ENCODE measurements at regions not wholly inside any gene's neighbourhood (a gene's known extent, or its start where the extent isn't known, plus 50 kb on each side); places are given as distances from the start of the nearest gene placed in this dataset.

DNA sequence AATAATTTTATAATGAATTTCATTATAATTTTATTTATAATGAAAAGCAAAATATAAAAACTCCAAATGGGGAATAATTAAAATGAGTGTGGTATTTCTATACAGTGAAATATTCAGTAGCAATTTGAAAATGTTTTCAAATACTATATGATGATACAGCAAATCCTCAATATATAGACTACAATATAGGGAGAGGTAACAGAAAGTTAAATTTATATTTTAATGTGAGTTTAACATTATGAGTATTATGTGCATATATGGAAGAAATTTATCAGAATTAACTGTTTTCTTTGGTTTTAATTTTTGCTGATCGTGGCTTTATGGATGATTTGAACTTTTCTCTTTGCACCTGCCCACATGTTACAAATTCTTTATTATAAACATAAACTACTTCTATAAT, 500.9 kb upstream of the ARRDC3 start:
- DNase-seq (ENCODE audit: low read depth in 1 of 2, low spot score in 2 of 2) = no peak
- Histone ChIP-seq H3K4me1 (replicated peaks) (no peaks in the 10 kb centered on the region), H3K27me3 (replicated peaks) (no peaks in the 10 kb centered on the region), H3K27ac (no peak overlapping the region), H3K9me3 (replicated peaks) (no peaks in the 10 kb centered on the region), H3K36me3 (no peaks in the 10 kb centered on the region), H3K4me3 (no peak overlapping the region)

DNA sequence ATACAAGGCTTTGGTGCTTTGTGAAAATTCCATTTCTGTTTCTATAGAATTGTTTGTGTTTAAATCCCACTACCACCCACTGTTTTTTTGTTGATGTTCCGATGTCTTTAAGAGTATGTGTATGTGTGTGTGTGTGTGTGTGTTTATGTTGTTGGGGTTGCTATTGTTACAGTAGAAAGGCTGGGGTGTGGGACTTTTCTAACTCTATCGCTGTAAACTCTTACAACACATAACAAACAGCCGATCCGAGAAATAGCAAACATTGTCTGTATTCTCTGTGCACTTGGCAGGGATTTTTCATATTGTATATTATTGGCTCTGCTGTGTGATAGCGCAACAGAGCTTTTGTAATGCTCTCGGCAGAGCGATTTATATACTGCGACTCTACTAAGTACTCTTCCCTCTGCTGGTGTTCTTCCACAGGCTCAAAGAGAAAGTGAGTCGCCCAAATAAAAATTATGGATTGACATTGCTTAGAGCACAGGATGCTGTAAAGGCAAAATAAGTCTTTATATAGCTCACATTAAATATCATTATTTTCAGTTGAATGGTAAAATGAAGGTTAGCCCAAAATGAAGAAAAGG, 492.2 kb upstream of the ARRDC3 start:
- H3K27ac ChIP-seq = no peak overlapping the region
- H3K4me3 ChIP-seq = no peak overlapping the region
- H3K27me3 ChIP-seq (replicated peaks) = no peaks in the 10 kb centered on the region
- no peaks in the 10 kb centered on the region for H3K9me3 ChIP-seq (replicated peaks)
- no peak for DNase-seq (ENCODE audit: low read depth in 1 of 2, low spot score in 2 of 2)
- H3K36me3 ChIP-seq = no peaks in the 10 kb centered on the region
- H3K4me1 ChIP-seq (replicated peaks) = no peaks in the 10 kb centered on the region

DNA sequence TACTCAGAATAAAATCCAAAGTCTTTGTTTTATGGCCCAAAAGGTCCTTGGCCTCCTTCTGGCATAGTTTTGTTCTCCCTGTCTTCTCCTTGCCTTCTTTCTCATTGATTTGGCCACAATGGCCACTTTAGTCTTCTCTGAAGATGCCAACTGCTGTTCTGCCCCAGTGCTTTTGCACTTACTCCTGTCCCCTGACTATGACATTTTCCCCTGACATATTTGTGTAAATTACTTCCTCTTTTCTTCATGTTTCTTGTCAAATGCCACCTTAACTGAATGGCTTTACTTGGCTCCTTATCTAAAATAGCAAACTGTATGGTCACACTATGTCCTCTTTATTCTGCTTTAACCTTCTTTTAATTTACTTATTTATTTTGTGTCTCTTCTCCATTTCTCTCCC, 484.7 kb upstream of the ARRDC3 start:
- H3K27ac ChIP-seq = no peak overlapping the region
- no peaks in the 10 kb centered on the region for H3K4me1 ChIP-seq (replicated peaks)
- no peak overlapping the region for H3K4me3 ChIP-seq
- H3K36me3 ChIP-seq = no peaks in the 10 kb centered on the region
- H3K27me3 ChIP-seq (replicated peaks) = 0 out of 2 replicates have a peak, but pooled peaks cover 4% of the 10 kb centered on the region
- H3K9me3 ChIP-seq (replicated peaks) = no peaks in the 10 kb centered on the region
- no peak for DNase-seq (ENCODE audit: low read depth in 1 of 2, low spot score in 2 of 2)

DNA sequence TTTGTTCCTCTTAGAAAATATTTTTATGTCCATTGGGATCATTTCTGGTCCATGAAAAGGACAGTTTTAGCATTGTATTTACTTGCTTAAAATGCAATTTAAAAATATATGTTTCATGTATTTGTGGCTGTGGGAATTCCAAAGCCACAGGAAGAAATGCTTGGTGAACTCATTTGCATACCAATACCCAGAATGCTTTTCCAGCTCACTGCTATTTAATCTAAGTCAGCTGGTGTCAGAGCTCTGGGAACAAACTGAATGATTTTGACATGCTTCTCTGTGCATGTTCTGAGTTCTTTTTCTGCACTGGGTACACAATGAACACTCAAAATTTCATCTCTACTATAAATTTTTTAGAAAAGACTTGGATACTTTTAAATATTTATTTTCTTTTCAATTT, 482.8 kb upstream of the ARRDC3 start:
- Histone ChIP-seq H3K27ac (no peak overlapping the region), H3K27me3 (replicated peaks) (0 out of 2 replicates have a peak, but pooled peaks cover 4% of the 10 kb centered on the region), H3K4me1 (replicated peaks) (no peaks in the 10 kb centered on the region), H3K4me3 (no peak overlapping the region), H3K36me3 (no peaks in the 10 kb centered on the region), H3K9me3 (replicated peaks) (no peaks in the 10 kb centered on the region)
- no peak for DNase-seq (ENCODE audit: low read depth in 1 of 2, low spot score in 2 of 2)

DNA sequence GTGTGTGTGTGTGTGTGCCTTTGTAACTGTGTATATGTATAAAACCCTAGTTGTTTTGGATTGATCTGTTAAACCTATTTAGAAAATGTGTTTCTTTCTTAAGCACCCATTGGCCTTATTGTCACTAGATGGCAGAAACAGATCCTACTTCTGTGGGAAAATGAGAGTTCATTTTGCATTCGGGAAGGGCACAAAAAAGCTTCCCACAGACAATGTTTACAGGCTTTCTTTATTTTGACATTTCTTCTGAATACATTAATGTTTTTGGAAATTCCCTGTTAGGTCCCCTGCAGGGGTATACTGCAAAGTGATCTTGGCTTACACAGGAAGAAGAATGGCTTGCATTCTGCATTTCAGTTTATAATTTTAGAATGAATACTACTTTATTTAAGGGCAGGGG, 481.8 kb upstream of the ARRDC3 start:
- no peaks in the 10 kb centered on the region for H3K4me1 ChIP-seq (replicated peaks)
- H3K9me3 ChIP-seq (replicated peaks) = no peaks in the 10 kb centered on the region
- H3K27ac ChIP-seq = no peak overlapping the region
- DNase-seq (ENCODE audit: low read depth in 1 of 2, low spot score in 2 of 2) = no peak
- 0 out of 2 replicates have a peak, but pooled peaks cover 4% of the 10 kb centered on the region for H3K27me3 ChIP-seq (replicated peaks)
- no peaks in the 10 kb centered on the region for H3K36me3 ChIP-seq
- no peak overlapping the region for H3K4me3 ChIP-seq

DNA sequence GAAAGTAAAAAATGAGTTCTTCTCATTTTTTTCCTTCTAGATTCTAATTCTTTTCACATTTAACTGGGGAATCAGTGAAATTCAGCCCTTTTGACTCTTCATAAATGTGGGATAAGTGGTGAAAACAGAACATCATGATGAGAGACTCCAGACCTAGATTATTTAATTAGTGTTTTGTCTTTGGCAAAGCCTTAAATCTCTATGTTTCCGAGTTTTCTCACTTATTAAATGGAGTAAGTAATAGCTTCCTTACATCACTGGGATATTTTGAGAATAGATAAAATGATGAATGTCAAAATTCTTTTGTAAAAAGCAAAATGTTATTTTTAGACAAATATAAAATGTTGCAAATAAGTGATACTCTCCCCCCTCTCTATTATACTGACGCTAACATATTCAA, 468.6 kb upstream of the ARRDC3 start:
- Histone ChIP-seq H3K36me3 (no peaks in the 10 kb centered on the region), H3K27me3 (replicated peaks) (no peaks in the 10 kb centered on the region; the same call in 1 of the 2 replicates), H3K4me1 (replicated peaks) (no peaks in the 10 kb centered on the region), H3K4me3 (no peak overlapping the region), H3K9me3 (replicated peaks) (no peaks in the 10 kb centered on the region), H3K27ac (no peak overlapping the region)
- DNase-seq (ENCODE audit: low read depth in 1 of 2, low spot score in 2 of 2) = no peak

DNA sequence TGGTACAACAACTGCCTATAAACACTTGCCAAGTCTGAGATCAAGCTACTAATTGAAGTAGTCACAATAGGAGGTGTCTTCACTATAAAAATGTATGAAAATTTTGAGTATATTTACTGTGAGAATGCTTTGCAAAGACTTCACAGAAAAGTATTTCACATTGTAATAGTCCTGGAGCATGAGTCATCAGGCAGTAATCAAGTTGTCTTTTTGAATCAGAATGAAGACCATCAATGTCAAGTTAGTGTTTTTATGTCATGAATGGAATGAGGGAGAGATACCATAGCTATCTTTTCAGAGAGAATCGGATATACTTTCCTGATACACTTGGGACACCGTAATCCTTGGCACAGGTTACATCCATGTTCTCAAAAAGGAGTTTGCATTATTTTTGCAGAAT, 466.9 kb upstream of the ARRDC3 start:
- Histone ChIP-seq H3K27me3 (replicated peaks) (no peaks in the 10 kb centered on the region; the same call in 1 of the 2 replicates), H3K9me3 (replicated peaks) (no peaks in the 10 kb centered on the region), H3K4me3 (no peak overlapping the region), H3K36me3 (no peaks in the 10 kb centered on the region), H3K4me1 (replicated peaks) (no peaks in the 10 kb centered on the region), H3K27ac (no peak overlapping the region)
- DNase-seq (ENCODE audit: low read depth in 1 of 2, low spot score in 2 of 2) = no peak

DNA sequence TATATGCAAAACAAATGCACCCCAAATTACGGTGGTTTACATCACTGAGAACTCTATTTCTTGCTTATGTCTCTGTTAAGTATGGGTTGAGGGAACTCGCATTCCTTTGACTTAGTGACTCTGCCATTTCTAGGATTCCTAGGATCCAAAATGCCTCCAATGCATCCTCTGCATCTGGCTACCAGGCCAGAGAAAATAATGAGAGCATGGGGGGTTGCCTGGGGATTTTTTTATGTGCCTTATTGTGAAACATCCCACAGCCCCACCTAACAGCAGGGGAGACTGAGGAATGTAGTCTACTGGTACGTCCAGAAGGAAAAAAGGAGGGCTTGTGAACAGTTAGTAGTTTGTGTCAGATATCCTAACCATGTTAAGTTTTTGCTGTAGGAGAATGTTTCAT, 466.0 kb upstream of the ARRDC3 start:
- Histone ChIP-seq H3K4me1 (replicated peaks) (no peaks in the 10 kb centered on the region), H3K36me3 (no peaks in the 10 kb centered on the region), H3K27me3 (replicated peaks) (no peaks in the 10 kb centered on the region; the same call in 1 of the 2 replicates), H3K27ac (no peak overlapping the region), H3K9me3 (replicated peaks) (no peaks in the 10 kb centered on the region), H3K4me3 (no peak overlapping the region)
- no peak for DNase-seq (ENCODE audit: low read depth in 1 of 2, low spot score in 2 of 2)

DNA sequence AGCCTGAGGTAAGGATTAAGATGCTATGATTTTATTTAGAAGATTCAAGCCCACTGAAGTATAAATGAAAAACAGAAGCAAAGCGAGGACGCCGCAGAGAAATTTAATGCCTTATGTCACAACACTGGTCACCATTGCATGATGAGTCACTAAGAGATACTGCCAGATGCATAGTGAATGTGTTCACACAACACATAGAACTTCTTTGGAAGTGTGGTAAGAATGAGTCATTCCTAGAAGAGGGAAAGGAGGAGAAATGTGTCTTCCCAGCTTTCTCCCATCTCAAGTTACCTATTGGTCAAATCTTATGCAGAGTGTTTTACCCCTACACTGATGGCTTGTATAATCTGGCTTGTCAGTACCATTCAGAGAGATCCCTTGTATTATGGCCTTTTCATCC, 465.3 kb upstream of the ARRDC3 start:
- peak in 1 of 2 experiments; percentile 2 for DNase-seq (ENCODE audit: low read depth in 1 of 2, low spot score in 2 of 2)

DNA sequence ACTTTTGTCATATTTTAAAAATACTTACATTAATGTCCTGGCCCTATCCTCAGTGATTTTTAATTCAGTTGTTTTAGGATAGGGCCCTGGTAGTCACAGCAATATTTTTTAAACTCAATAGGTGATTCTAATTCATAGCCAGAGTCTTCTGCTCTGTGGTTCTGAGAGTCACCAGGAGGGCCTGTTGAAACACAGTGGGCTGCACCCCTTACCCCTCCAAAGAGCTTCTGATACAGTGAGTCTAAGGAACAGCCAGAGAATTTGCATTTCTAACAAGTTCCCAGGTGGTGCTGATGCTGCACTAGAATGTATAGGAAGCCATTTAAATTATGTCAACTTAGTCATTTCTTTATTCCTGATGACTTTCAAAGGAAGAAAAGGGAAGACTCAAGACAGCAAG, 458.3 kb upstream of the ARRDC3 start:
- H3K9me3 ChIP-seq (replicated peaks) = no peaks in the 10 kb centered on the region
- no peaks in the 10 kb centered on the region for H3K36me3 ChIP-seq
- H3K4me3 ChIP-seq = no peak overlapping the region
- H3K27me3 ChIP-seq (replicated peaks) = no peaks in the 10 kb centered on the region; the same call in none of the 2 replicates
- no peak overlapping the region for H3K27ac ChIP-seq
- H3K4me1 ChIP-seq (replicated peaks) = no peaks in the 10 kb centered on the region
- no peak for DNase-seq (ENCODE audit: low read depth in 1 of 2, low spot score in 2 of 2)

More for the DNA sequence above, 465.3 kb upstream of the ARRDC3 start:
- Histone ChIP-seq H3K36me3 (no peaks in the 10 kb centered on the region), H3K27me3 (replicated peaks) (no peaks in the 10 kb centered on the region; the same call in 1 of the 2 replicates), H3K27ac (no peak overlapping the region), H3K4me3 (no peak overlapping the region), H3K4me1 (replicated peaks) (no peaks in the 10 kb centered on the region), H3K9me3 (replicated peaks) (no peaks in the 10 kb centered on the region)

DNA sequence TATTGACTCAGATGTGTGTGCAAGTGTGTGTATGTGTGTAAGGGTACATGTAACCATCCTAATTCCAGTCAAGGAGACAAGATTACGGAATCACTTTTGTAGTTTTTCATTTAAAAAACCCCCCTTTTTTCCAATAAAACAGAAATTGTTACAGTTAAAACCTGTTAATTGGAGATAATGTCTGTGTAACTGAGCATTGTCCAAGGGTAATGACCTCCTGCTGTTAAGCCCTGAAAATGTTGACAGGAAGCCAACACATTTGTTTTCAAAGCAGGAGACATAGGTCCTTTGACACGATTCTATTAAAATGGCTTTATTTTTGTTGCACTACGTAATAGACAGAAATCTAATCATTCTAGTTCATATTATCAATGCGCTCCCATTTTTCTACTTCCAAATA, 457.3 kb upstream of the ARRDC3 start:
- H3K4me3 ChIP-seq = no peak overlapping the region
- H3K36me3 ChIP-seq = no peaks in the 10 kb centered on the region
- H3K27ac ChIP-seq = no peak overlapping the region
- no peaks in the 10 kb centered on the region for H3K9me3 ChIP-seq (replicated peaks)
- no peak for DNase-seq (ENCODE audit: low read depth in 1 of 2, low spot score in 2 of 2)
- no peaks in the 10 kb centered on the region for H3K4me1 ChIP-seq (replicated peaks)
- H3K27me3 ChIP-seq (replicated peaks) = no peaks in the 10 kb centered on the region; the same call in none of the 2 replicates

DNA sequence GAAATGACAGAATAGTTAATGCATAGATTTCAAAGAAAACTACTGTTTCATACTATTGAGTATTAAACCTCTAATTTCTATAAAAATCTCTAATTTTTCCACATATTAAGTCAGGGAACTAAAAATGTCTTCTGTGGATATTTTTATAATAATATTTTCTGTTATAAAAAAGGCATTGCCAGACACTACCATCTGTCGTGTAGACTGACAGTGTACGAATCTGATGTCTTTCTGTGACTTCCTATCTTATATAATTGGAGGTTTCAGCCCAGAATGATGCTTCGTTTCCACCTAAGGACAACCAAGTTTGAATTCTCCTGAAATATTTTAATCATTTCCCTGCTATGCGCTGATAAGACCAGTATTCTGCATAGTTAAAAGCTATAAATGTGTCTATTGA, 456.6 kb upstream of the ARRDC3 start:
- Histone ChIP-seq H3K27me3 (replicated peaks) (no peaks in the 10 kb centered on the region; the same call in none of the 2 replicates), H3K4me3 (no peak overlapping the region), H3K36me3 (no peaks in the 10 kb centered on the region), H3K4me1 (replicated peaks) (no peaks in the 10 kb centered on the region), H3K27ac (no peak overlapping the region), H3K9me3 (replicated peaks) (no peaks in the 10 kb centered on the region)
- DNase-seq (ENCODE audit: low read depth in 1 of 2, low spot score in 2 of 2) = no peak

DNA sequence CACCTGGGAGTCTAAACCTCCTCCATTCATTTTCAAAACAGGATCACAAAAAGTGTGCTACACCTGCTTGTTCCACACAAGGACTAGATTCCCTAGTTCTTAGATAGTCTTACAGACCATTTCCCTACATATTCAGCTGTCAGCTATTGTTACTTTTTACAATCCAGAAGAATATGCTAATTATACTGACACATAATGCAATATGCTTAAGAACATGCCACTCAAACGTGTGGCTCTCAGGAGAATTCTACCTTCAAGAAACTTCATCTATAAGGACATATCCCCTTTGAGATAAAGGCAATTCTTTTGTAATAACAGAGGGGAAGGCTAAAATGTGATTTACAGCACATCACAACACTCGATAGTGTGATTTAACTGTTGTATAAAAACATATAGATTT, 456.1 kb upstream of the ARRDC3 start:
- no peaks in the 10 kb centered on the region; the same call in none of the 2 replicates for H3K27me3 ChIP-seq (replicated peaks)
- H3K27ac ChIP-seq = no peak overlapping the region
- DNase-seq (ENCODE audit: low read depth in 1 of 2, low spot score in 2 of 2) = no peak
- H3K36me3 ChIP-seq = no peaks in the 10 kb centered on the region
- no peaks in the 10 kb centered on the region for H3K4me1 ChIP-seq (replicated peaks)
- H3K4me3 ChIP-seq = no peak overlapping the region
- H3K9me3 ChIP-seq (replicated peaks) = no peaks in the 10 kb centered on the region

DNA sequence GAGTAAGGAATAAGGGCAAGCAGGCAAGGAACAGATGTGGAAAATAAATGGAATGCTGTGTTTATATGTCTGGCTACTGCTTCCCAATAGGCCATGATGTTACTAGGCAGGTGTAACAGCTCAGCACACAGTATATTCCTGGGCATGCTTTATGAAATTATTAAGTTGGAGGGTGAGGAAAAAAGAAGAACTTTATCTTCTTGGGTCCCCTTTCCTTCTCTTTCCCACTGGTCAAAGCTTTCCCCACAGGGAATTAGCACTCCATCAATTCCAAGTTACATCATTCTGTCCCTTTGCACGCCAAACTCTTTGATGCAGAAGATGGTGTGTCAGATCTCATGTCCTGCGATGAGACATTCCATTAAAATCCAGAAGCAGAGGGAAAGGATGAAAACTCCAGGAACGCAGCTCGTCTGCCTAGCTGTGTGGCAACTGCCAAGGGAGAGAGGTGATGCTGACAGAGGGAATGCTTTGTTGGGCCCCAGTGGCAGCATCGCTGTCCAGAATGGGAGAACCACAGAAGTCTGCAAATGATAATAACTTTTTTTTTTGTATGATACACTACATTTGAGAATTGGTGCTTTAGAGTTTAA, 447.3 kb upstream of the ARRDC3 start:
- no peak overlapping the region for H3K27ac ChIP-seq
- no peaks in the 10 kb centered on the region for H3K9me3 ChIP-seq (replicated peaks)
- H3K4me1 ChIP-seq (replicated peaks) = no peaks in the 10 kb centered on the region
- DNase-seq (ENCODE audit: low read depth in 1 of 2, low spot score in 2 of 2) = no peak
- no peak overlapping the region for H3K4me3 ChIP-seq
- no peaks in the 10 kb centered on the region for H3K36me3 ChIP-seq
- no peaks in the 10 kb centered on the region for H3K27me3 ChIP-seq (replicated peaks)

DNA sequence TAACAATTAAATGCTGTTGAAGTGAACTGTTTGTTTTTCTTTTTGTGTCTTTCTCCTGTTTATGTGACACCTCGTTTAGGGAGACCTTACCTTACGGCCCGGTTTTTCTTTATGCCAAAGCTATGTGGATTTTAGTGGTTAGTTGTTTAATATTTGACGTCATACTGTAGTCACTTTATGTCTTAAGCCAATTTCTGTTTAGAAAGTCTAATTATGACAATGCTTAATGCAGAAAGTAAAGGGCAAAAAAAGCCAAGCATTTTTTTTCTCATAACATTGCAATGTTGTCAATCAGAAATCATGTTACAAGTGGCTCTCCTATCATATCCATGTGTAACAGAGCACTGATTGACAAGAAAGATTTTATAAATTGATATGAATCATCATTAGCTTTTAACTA, 442.5 kb upstream of the ARRDC3 start:
- Histone ChIP-seq H3K36me3 (no peaks in the 10 kb centered on the region), H3K9me3 (replicated peaks) (no peaks in the 10 kb centered on the region), H3K4me3 (no peak overlapping the region), H3K27ac (no peak overlapping the region), H3K27me3 (replicated peaks) (no peaks in the 10 kb centered on the region), H3K4me1 (replicated peaks) (no peaks in the 10 kb centered on the region)
- DNase-seq (ENCODE audit: low read depth in 1 of 2, low spot score in 2 of 2) = no peak
